ENCODE measurements at regions not wholly inside any gene's neighbourhood (a gene's known extent, or its start where the extent isn't known, plus 50 kb on each side); places are given as distances from the start of the nearest gene placed in this dataset.
A peak's percentile ranks its signal among the peaks of the same experiment; 100 is the strongest.
"Not testable (repeated sequence)": the region's sequence is repeated elsewhere in the genome, so short reads cannot be mapped to it uniquely, and the experiment has no call there.

- DNase-seq: no peak
Observed at GRCh38 chr2:64799592-64800252, 146.0 kb upstream of the SERTAD2 start.

- DNase-seq: no peak
Observed at GRCh38 chr2:64803776-64804175, 150.1 kb upstream of the SERTAD2 start.

GRCh38 chr2:64804651-64805050 is 150.9 kb upstream of the SERTAD2 start:
- no peak for DNase-seq

GRCh38 chr2:64807417-64807816 is 153.7 kb upstream of the SERTAD2 start:
- DNase-seq: no peak

GRCh38 chr2:64808092-64808491 is 154.4 kb upstream of the SERTAD2 start:
- DNase-seq: no peak

- DNase-seq: no peak
Observed at GRCh38 chr2:64808754-64809153, 155.0 kb upstream of the SERTAD2 start.

- no peak for DNase-seq
Observed at GRCh38 chr2:64809216-64809615, 155.5 kb upstream of the SERTAD2 start.

- no peak for DNase-seq
Observed at GRCh38 chr2:64812285-64812684, 158.6 kb upstream of the SERTAD2 start.

- DNase-seq: no peak
Observed at GRCh38 chr2:64814007-64814406, 160.3 kb upstream of the SERTAD2 start.

GRCh38 chr2:64816526-64816925 is 162.8 kb upstream of the SERTAD2 start:
- DNase-seq: not testable (repeated sequence)

- no peak for DNase-seq
Observed at GRCh38 chr2:64817453-64817852, 163.7 kb upstream of the SERTAD2 start.

GRCh38 chr2:64818664-64819060 is 164.9 kb upstream of the SERTAD2 start:
- no peak for DNase-seq

GRCh38 chr2:64819361-64819760 is 165.6 kb upstream of the SERTAD2 start:
- DNase-seq: no peak

GRCh38 chr2:64819774-64820688 is 166.3 kb upstream of the SERTAD2 start:
- DNase-seq: peak; percentile 49

- no peak for DNase-seq
Observed at GRCh38 chr2:64820901-64821300, 167.2 kb upstream of the SERTAD2 start.

- DNase-seq: no peak
Observed at GRCh38 chr2:64823794-64824193, 165.4 kb upstream of the SLC1A4 start.

- no peak for DNase-seq
Observed at GRCh38 chr2:64825831-64826491, 163.2 kb upstream of the SLC1A4 start.

GRCh38 chr2:64826703-64827102 is 162.5 kb upstream of the SLC1A4 start:
- DNase-seq: no peak

- DNase-seq: no peak
Observed at GRCh38 chr2:64828261-64828660, 160.9 kb upstream of the SLC1A4 start.

- DNase-seq: no peak
Observed at GRCh38 chr2:64829525-64829924, 159.7 kb upstream of the SLC1A4 start.

- peak; percentile 81 for DNase-seq
Observed at GRCh38 chr2:64831134-64831976, 157.8 kb upstream of the SLC1A4 start.

GRCh38 chr2:64831977-64832328 is 157.2 kb upstream of the SLC1A4 start:
- no peak for DNase-seq

- no peak for DNase-seq
Observed at GRCh38 chr2:64832936-64833335, 156.3 kb upstream of the SLC1A4 start.

All from activated gamma-delta T cell treated with Interleukin-2 at 50 U/mL for 16 hours (primary cell).